ENCODE measurements at regions not wholly inside any gene's neighbourhood (a gene's known extent, or its start where the extent isn't known, plus 50 kb on each side); places are given as distances from the start of the nearest gene placed in this dataset.

DNA sequence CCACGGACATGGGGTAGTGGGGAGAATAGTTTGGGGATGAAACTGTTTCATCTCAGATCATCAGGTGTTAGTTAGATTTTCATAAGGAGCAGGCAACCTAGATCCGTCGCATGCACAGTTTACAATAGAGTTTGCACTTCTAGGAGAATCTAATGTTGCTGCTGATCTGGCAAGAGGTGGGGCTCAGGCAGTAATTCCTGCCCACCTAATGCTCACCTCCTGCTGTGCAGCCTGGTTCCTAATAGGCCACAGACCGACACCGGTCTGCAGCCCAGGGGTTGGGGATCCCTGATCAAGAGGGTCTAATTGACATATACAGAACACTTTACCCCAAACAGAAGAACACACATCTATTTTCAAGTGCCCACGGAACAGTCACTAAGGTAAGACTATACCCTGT is 275.1 kb downstream of the PTPRU start:
- no peak for TF ChIP-seq POLR2A (IDR thresholded peaks at IDR 0.05)
- TF ChIP-seq, protein P1, sequence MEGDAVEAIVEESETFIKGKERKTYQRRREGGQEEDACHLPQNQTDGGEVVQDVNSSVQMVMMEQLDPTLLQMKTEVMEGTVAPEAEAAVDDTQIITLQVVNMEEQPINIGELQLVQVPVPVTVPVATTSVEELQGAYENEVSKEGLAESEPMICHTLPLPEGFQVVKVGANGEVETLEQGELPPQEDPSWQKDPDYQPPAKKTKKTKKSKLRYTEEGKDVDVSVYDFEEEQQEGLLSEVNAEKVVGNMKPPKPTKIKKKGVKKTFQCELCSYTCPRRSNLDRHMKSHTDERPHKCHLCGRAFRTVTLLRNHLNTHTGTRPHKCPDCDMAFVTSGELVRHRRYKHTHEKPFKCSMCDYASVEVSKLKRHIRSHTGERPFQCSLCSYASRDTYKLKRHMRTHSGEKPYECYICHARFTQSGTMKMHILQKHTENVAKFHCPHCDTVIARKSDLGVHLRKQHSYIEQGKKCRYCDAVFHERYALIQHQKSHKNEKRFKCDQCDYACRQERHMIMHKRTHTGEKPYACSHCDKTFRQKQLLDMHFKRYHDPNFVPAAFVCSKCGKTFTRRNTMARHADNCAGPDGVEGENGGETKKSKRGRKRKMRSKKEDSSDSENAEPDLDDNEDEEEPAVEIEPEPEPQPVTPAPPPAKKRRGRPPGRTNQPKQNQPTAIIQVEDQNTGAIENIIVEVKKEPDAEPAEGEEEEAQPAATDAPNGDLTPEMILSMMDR (IDR thresholded peaks at IDR 0.05 in 8 of 11, conservative IDR thresholded peaks at IDR 0.05 in 3 of 11), result no peak

Data from spleen (tissue), 7 donors.